ENCODE measurements at regions not wholly inside any gene's neighbourhood (a gene's known extent, or its start where the extent isn't known, plus 50 kb on each side); places are given as distances from the start of the nearest gene placed in this dataset.

- Histone ChIP-seq H3K9me3 (no peaks in the 10 kb centered on the region), H3K4me1 (ENCODE audit: low read depth) (no peaks in the 10 kb centered on the region), H3K36me3 (ENCODE audit: low read depth) (no peaks in the 10 kb centered on the region), H3K4me3 (no peak overlapping the region)
- DNase-seq, result peak in 1 of 3 donors; percentile 70
- ATAC-seq, result peak; percentile 56
- peak; percentile 19 for TF ChIP-seq CTCF (IDR thresholded peaks at IDR 0.05)
- intact Hi-C loops (cut with DNase I, micrococcal nuclease), result loop anchor here (5.0 kb wide), 1 partner anchor 367 kb away; no protein-coding TSS in a partner anchor
Measured at GRCh38 chr3:64399205-64399800, 174.0 kb upstream of the PRICKLE2 start.

DNA sequence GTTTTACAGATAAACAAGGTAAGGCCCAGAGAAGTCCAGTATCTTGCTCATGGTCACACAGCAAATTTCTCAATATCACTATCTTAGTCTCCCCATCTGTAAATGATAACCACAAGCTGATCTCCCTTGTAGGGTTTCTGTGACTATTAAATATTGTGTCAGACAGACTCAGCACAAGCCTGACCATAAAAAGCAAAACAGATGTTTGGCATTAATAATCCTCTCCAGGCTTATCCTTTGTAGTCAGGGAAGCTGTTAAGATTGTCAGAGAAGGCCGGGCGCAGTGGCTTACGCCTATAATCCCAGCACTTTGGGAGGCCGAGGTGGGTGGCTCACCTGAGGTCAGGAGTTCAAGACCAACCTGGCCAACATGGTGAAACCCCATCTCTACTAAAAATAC, 173.2 kb upstream of the PRICKLE2 start:
- DNase-seq (no peak), ATAC-seq (no peak)
- no peak for TF ChIP-seq CTCF (IDR thresholded peaks at IDR 0.05)
- intact Hi-C loops (cut with DNase I, micrococcal nuclease), result loop anchor here (5.0 kb wide), 1 partner anchor 366 kb away; no protein-coding TSS in a partner anchor
- Histone ChIP-seq H3K36me3 (ENCODE audit: low read depth) (no peaks in the 10 kb centered on the region), H3K4me1 (ENCODE audit: low read depth) (no peaks in the 10 kb centered on the region), H3K4me3 (no peak overlapping the region), H3K9me3 (no peaks in the 10 kb centered on the region)

- Histone ChIP-seq H3K4me1 (ENCODE audit: low read depth) (no peaks in the 10 kb centered on the region), H3K36me3 (ENCODE audit: low read depth) (no peaks in the 10 kb centered on the region), H3K4me3 (no peak overlapping the region), H3K9me3 (no peaks in the 10 kb centered on the region)
- ATAC-seq (no peak), DNase-seq (no peak)
- intact Hi-C loops (cut with DNase I, micrococcal nuclease), result loop anchor here (5.0 kb wide), 1 partner anchor 366 kb away; no protein-coding TSS in a partner anchor
- TF ChIP-seq CTCF (IDR thresholded peaks at IDR 0.05), result no peak
Measured at GRCh38 chr3:64398006-64398405, 172.7 kb upstream of the PRICKLE2 start.

DNA sequence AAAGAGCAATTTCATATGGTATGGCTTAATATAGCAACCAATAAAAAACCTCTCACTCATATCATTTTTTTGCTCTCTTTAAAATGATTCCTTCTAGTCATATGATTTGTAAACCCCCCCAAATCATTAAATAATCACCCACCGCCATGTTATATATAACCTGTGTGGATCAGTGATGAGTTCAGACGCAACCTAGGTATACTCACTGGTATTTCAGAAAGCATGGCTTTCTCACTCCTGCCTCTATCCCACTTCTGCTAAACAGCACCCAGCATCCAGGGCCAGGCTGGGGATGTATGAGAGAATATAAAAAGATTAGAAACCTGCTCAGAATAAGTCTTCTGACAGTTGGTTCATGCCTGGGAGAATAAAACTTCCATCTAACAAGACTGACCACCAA, 172.3 kb upstream of the PRICKLE2 start:
- Histone ChIP-seq H3K9me3 (no peaks in the 10 kb centered on the region), H3K4me3 (no peak overlapping the region), H3K4me1 (ENCODE audit: low read depth) (no peaks in the 10 kb centered on the region), H3K36me3 (ENCODE audit: low read depth) (no peaks in the 10 kb centered on the region)
- intact Hi-C loops (cut with DNase I, micrococcal nuclease), result loop anchor here (5.0 kb wide), 1 partner anchor 365 kb away; no protein-coding TSS in a partner anchor
- no peak for ATAC-seq
- DNase-seq, result no peak
- no peak for TF ChIP-seq CTCF (IDR thresholded peaks at IDR 0.05)

- Histone ChIP-seq H3K9me3 (no peaks in the 10 kb centered on the region), H3K4me1 (ENCODE audit: low read depth) (no peaks in the 10 kb centered on the region), H3K36me3 (ENCODE audit: low read depth) (no peaks in the 10 kb centered on the region), H3K4me3 (no peak overlapping the region)
- intact Hi-C loops (cut with DNase I, micrococcal nuclease), result loop anchor here (5.0 kb wide), 1 partner anchor 363 kb away; no protein-coding TSS in a partner anchor
- no peak for TF ChIP-seq CTCF (IDR thresholded peaks at IDR 0.05)
- ATAC-seq (no peak), DNase-seq (no peak)
Measured at GRCh38 chr3:64395490-64395889, 170.2 kb upstream of the PRICKLE2 start.

Measured in mucosa of descending colon (tissue), 3 donors.